RWPE2 (cell line): ENCODE measurements at regions not wholly inside any gene's neighbourhood (a gene's known extent, or its start where the extent isn't known, plus 50 kb on each side); places are given as distances from the start of the nearest gene placed in this dataset.

Experiments
- ATAC-seq: fragments of 200-7000 bp; cut with Tn5 transposase; 3 replicates; pipeline ENCODE4 v1.9.1; 2021; ENCODE audit warnings: low read depth
- DNase-seq: peaks from one replicate; pipeline ENCODE4 v3.0.0-alpha.2; 2020; ENCODE audit warnings: low spot score
- H3K27ac ChIP-seq: fragments of 450-650 bp; 2 replicates; pipeline ENCODE4 v1.5.1; 2017; ENCODE audit warnings: mild to moderate bottlenecking; ENCODE audit not compliant: poor library complexity, severe bottlenecking
- H3K27me3 ChIP-seq: fragments of 250-450 bp; sonication (Bioruptor Pico); 2 replicates; pipeline ENCODE4 v1.5.1; 2021; ENCODE audit warnings: mild to moderate bottlenecking, moderate library complexity; ENCODE audit not compliant: insufficient read depth, poor library complexity, severe bottlenecking
- H3K36me3 ChIP-seq: fragments of 250-450 bp; sonication (Bioruptor Pico); 2 replicates; pipeline ENCODE4 v1.5.1; 2020; ENCODE audit warnings: low read depth, mild to moderate bottlenecking, moderate library complexity
- H3K4me1 ChIP-seq: fragments of 250-450 bp; sonication (Bioruptor Pico); 2 replicates; pipeline ENCODE4 v1.5.1; 2021; ENCODE audit warnings: mild to moderate bottlenecking, moderate library complexity; ENCODE audit not compliant: insufficient read depth, poor library complexity, severe bottlenecking
- H3K4me3 ChIP-seq: fragments of 250-450 bp; sonication (Bioruptor Pico); 2 replicates; pipeline ENCODE4 v1.5.1; 2021; ENCODE audit warnings: mild to moderate bottlenecking, moderate library complexity; ENCODE audit not compliant: severe bottlenecking
- H3K9me3 ChIP-seq: fragments of 250-450 bp; sonication (Bioruptor Pico); 2 replicates; pipeline ENCODE4 v1.5.1; 2021; ENCODE audit warnings: mild to moderate bottlenecking, moderate library complexity; ENCODE audit not compliant: severe bottlenecking
- CTCF ChIP-seq: fragments of 450-650 bp; IDR thresholded peaks from one replicate; pipeline ENCODE4 v1.5.1; 2017; ENCODE audit warnings: mild to moderate bottlenecking, moderate library complexity; ENCODE audit not compliant: poor library complexity, severe bottlenecking

- no peaks in the 10 kb centered on the region for H3K36me3 ChIP-seq
- DNase-seq (no peak), ATAC-seq (no peak)
- H3K27me3 ChIP-seq, result no peaks in the 10 kb centered on the region
- H3K4me3 ChIP-seq, result no peak overlapping the region
- no peak for TF ChIP-seq CTCF
- H3K4me1 ChIP-seq, result no peaks in the 10 kb centered on the region
- H3K9me3 ChIP-seq, result no peaks in the 10 kb centered on the region
- no peak overlapping the region for H3K27ac ChIP-seq
Observed at GRCh38 chr7:9889554-9889953, 1084.1 kb upstream of the PHF14 start.

- Histone ChIP-seq H3K27ac (no peak overlapping the region), H3K27me3 (no peaks in the 10 kb centered on the region), H3K36me3 (no peaks in the 10 kb centered on the region), H3K4me3 (no peak overlapping the region), H3K9me3 (no peaks in the 10 kb centered on the region), H3K4me1 (no peaks in the 10 kb centered on the region)
- DNase-seq (no peak), ATAC-seq (no peak)
- no peak for TF ChIP-seq CTCF
Observed at GRCh38 chr7:9890092-9890491, 1083.6 kb upstream of the PHF14 start.

- Histone ChIP-seq H3K4me3 (no peak overlapping the region), H3K4me1 (no peaks in the 10 kb centered on the region), H3K9me3 (no peaks in the 10 kb centered on the region), H3K27ac (no peak overlapping the region), H3K36me3 (no peaks in the 10 kb centered on the region), H3K27me3 (no peaks in the 10 kb centered on the region)
- DNase-seq (no peak), ATAC-seq (no peak)
- no peak for TF ChIP-seq CTCF
Observed at GRCh38 chr7:9891056-9891455, 1082.6 kb upstream of the PHF14 start.

- ATAC-seq (no peak), DNase-seq (no peak)
- Histone ChIP-seq H3K4me1 (no peaks in the 10 kb centered on the region), H3K27me3 (no peaks in the 10 kb centered on the region), H3K4me3 (no peak overlapping the region), H3K9me3 (peaks cover 4% of the 10 kb centered on the region), H3K27ac (no peak overlapping the region), H3K36me3 (no peaks in the 10 kb centered on the region)
- TF ChIP-seq CTCF, result no peak
Observed at GRCh38 chr7:9900339-9900738, 1073.3 kb upstream of the PHF14 start.

GRCh38 chr7:9921326-9921725, 1052.3 kb upstream of the PHF14 start:
- H3K27ac ChIP-seq, result no peak overlapping the region
- TF ChIP-seq CTCF, result no peak
- no peaks in the 10 kb centered on the region for H3K27me3 ChIP-seq
- H3K4me1 ChIP-seq, result no peaks in the 10 kb centered on the region
- H3K4me3 ChIP-seq, result no peak overlapping the region
- DNase-seq (no peak), ATAC-seq (no peak)
- H3K9me3 ChIP-seq, result no peaks in the 10 kb centered on the region
- no peaks in the 10 kb centered on the region for H3K36me3 ChIP-seq
